Suprapubic skin (tissue), 4 donors: ENCODE measurements at regions not wholly inside any gene's neighbourhood (a gene's known extent, or its start where the extent isn't known, plus 50 kb on each side); places are given as distances from the start of the nearest gene placed in this dataset.

Experiments used
- EP300 ChIP-seq: sonication (generic); formaldehyde crosslinking; IDR thresholded peaks from one replicate; pipeline ENCODE4 v1.6.1; 2017; ENCODE audit warnings: antibody characterized with exemption
- POLR2A ChIP-seq, 2 donors: fragments of 450-650 bp; IDR thresholded peaks; one replicate each; pipeline ENCODE4 v1.6.1; 2017; ENCODE audit warnings: antibody characterized with exemption in 2 of 2, mild to moderate bottlenecking in 2 of 2, moderate library complexity in 2 of 2
- POLR2AphosphoS5 ChIP-seq, 3 donors: sonication (generic); formaldehyde crosslinking; IDR thresholded peaks; one replicate each; pipeline ENCODE4 v1.6.1; 2017; ENCODE audit warnings: antibody characterized with exemption in 3 of 3
- TF ChIP-seq, protein P1 (sequence below), 2 donors: fragments of 200-600 bp in 1 of 2; fragments of 450-650 bp in 1 of 2; sonication (generic) in 1 of 2; IDR thresholded peaks; one replicate each; pipeline ENCODE4 v1.5.1; 2016 to 2019; ENCODE audit warnings: antibody characterized with exemption in 2 of 2, mild to moderate bottlenecking in 1 of 2, moderate library complexity in 1 of 2

GRCh38 chr6:68506911-68507310 lies 128.2 kb upstream of the ADGRB3 start:
- TF ChIP-seq POLR2A (IDR thresholded peaks at IDR 0.05) (no peak), POLR2AphosphoS5 (IDR thresholded peaks at IDR 0.05) (no peak), EP300 (no peak)
- TF ChIP-seq, protein P1, sequence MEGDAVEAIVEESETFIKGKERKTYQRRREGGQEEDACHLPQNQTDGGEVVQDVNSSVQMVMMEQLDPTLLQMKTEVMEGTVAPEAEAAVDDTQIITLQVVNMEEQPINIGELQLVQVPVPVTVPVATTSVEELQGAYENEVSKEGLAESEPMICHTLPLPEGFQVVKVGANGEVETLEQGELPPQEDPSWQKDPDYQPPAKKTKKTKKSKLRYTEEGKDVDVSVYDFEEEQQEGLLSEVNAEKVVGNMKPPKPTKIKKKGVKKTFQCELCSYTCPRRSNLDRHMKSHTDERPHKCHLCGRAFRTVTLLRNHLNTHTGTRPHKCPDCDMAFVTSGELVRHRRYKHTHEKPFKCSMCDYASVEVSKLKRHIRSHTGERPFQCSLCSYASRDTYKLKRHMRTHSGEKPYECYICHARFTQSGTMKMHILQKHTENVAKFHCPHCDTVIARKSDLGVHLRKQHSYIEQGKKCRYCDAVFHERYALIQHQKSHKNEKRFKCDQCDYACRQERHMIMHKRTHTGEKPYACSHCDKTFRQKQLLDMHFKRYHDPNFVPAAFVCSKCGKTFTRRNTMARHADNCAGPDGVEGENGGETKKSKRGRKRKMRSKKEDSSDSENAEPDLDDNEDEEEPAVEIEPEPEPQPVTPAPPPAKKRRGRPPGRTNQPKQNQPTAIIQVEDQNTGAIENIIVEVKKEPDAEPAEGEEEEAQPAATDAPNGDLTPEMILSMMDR (IDR thresholded peaks at IDR 0.05) = no peak
